CD8-positive, alpha-beta memory T cell (primary cell): ENCODE measurements at regions not wholly inside any gene's neighbourhood (a gene's known extent, or its start where the extent isn't known, plus 50 kb on each side); places are given as distances from the start of the nearest gene placed in this dataset.
"Not testable (repeated sequence)": the region's sequence is repeated elsewhere in the genome, so short reads cannot be mapped to it uniquely, and the experiment has no call there.

Source experiments
- CTCF ChIA-PET: fragments of 350-600 bp; sonication (Branson Sonifier 250); formaldehyde crosslinking; loops from one replicate; lab custom pipeline; 2021; ENCODE audit warnings: antibody characterized with exemption; lab: Charles Lee
- POLR2A ChIA-PET: fragments of 350-600 bp; sonication (Branson Sonifier 250); formaldehyde crosslinking; loops from one replicate; lab custom pipeline; 2021; ENCODE audit warnings: antibody characterized with exemption; lab: Charles Lee
- DNase-seq, 5 donors: peaks; one replicate each; pipeline versions ENCODE4 v3.0.0 to v3.0.0-alpha.2; 2020 to 2022; ENCODE audit warnings: mixed read lengths in 1 of 5
- H3K27ac ChIP-seq: one replicate; pipeline ENCODE4 v1.7.0; 2013; ENCODE audit warnings: low read depth, mild to moderate bottlenecking, low read length, moderate library complexity
- H3K27me3 ChIP-seq: 2 replicates; pipeline ENCODE4 v1.7.0; 2013; ENCODE audit warnings: low read length, mild to moderate bottlenecking; ENCODE audit not compliant: insufficient read depth, poor library complexity, severe bottlenecking
- H3K36me3 ChIP-seq: 2 replicates; pipeline ENCODE4 v1.7.0; 2013; ENCODE audit warnings: mild to moderate bottlenecking, low read length, moderate library complexity; ENCODE audit not compliant: insufficient read depth
- H3K4me1 ChIP-seq: 2 replicates; pipeline ENCODE4 v1.7.0; 2013; ENCODE audit warnings: mild to moderate bottlenecking, low read length, moderate library complexity; ENCODE audit not compliant: insufficient read depth
- H3K4me3 ChIP-seq: 2 replicates; pipeline ENCODE4 v1.7.0; 2013; ENCODE audit warnings: mild to moderate bottlenecking, low read length
- H3K9me3 ChIP-seq: 2 replicates; pipeline ENCODE4 v1.7.0; 2013; ENCODE audit warnings: mild to moderate bottlenecking, low read length
- H3K27ac Mint-ChIP-seq, 8 donors: one replicate each; pipeline ENCODE4 v1.8.0; 2020 to 2021; ENCODE audit warnings: mixed read lengths in 8 of 8, mild to moderate bottlenecking in 6 of 8, inconsistent platforms in 3 of 8, moderate library complexity in 3 of 8
- H3K27me3 Mint-ChIP-seq, 2 donors: one replicate each; pipeline ENCODE4 v1.8.0; 2020 to 2021; ENCODE audit warnings: mixed read lengths in 2 of 2, mild to moderate bottlenecking in 1 of 2, moderate library complexity in 1 of 2
- H3K36me3 Mint-ChIP-seq, 3 donors: one replicate each; pipeline ENCODE4 v1.8.0; 2020 to 2021; ENCODE audit warnings: mixed read lengths in 3 of 3, inconsistent platforms in 1 of 3, mild to moderate bottlenecking in 1 of 3
- H3K4me1 Mint-ChIP-seq, 3 donors: one replicate each; pipeline ENCODE4 v1.8.0; 2020 to 2021; ENCODE audit warnings: mixed read lengths in 3 of 3, inconsistent platforms in 1 of 3, mild to moderate bottlenecking in 1 of 3
- H3K4me3 Mint-ChIP-seq, 7 donors: one replicate each; pipeline ENCODE4 v1.8.0; 2020 to 2021; ENCODE audit warnings: mixed read lengths in 7 of 7, mild to moderate bottlenecking in 6 of 7, moderate library complexity in 4 of 7, inconsistent platforms in 2 of 7
- H3K9me3 Mint-ChIP-seq, 5 donors: one replicate each; pipeline ENCODE4 v1.8.0; 2020 to 2022; ENCODE audit warnings: mixed read lengths in 5 of 5, mild to moderate bottlenecking in 3 of 5, moderate library complexity in 2 of 5, inconsistent platforms in 1 of 5

- H3K27me3 ChIP-seq, result no peaks in the 10 kb centered on the region
- H3K27ac ChIP-seq, result no peak overlapping the region
- H3K36me3 Mint-ChIP-seq, result no peaks in the 10 kb centered on the region
- DNase-seq, result no peak
- H3K27me3 Mint-ChIP-seq, result peaks cover 0 to 1% of the 10 kb centered on the region in 2 donors
- H3K27ac Mint-ChIP-seq, result no peak overlapping the region
- H3K36me3 ChIP-seq, result no peaks in the 10 kb centered on the region
- H3K4me3 ChIP-seq, result no peak overlapping the region
- peaks cover 0 to 4% (median 4%) of the 10 kb centered on the region in 5 donors for H3K9me3 Mint-ChIP-seq
- no peak overlapping the region for H3K4me3 Mint-ChIP-seq
- no peaks in the 10 kb centered on the region for H3K4me1 ChIP-seq
- POLR2A ChIA-PET, result no interaction called here
- H3K4me1 Mint-ChIP-seq, result no peaks in the 10 kb centered on the region
- CTCF ChIA-PET, result no interaction called here
- no peaks in the 10 kb centered on the region for H3K9me3 ChIP-seq
Measured at GRCh38 chr6:21759721-21760120, 166.2 kb downstream of the SOX4 start.

- H3K4me3 ChIP-seq, CTCF ChIA-PET, DNase-seq, POLR2A ChIA-PET, H3K4me1 ChIP-seq, H3K27ac Mint-ChIP-seq, H3K27ac ChIP-seq, H3K36me3 Mint-ChIP-seq, H3K9me3 Mint-ChIP-seq, H3K27me3 Mint-ChIP-seq, H3K9me3 ChIP-seq, H3K4me1 Mint-ChIP-seq, H3K4me3 Mint-ChIP-seq, H3K27me3 ChIP-seq, H3K36me3 ChIP-seq: not testable (repeated sequence)
Measured at GRCh38 chr6:21761053-21761730, 167.6 kb downstream of the SOX4 start.

GRCh38 chr6:21764989-21765388 lies 171.4 kb downstream of the SOX4 start:
- Mint-ChIP-seq H3K9me3 (peaks cover 0 to 4% (median 2%) of the 10 kb centered on the region in 5 donors), H3K36me3 (no peaks in the 10 kb centered on the region), H3K27ac (no peak overlapping the region), H3K4me3 (no peak overlapping the region), H3K27me3 (peaks cover 0 to 1% of the 10 kb centered on the region in 2 donors), H3K4me1 (no peaks in the 10 kb centered on the region)
- Histone ChIP-seq H3K9me3 (no peaks in the 10 kb centered on the region), H3K27me3 (no peaks in the 10 kb centered on the region), H3K27ac (no peak overlapping the region), H3K36me3 (no peaks in the 10 kb centered on the region), H3K4me1 (no peaks in the 10 kb centered on the region), H3K4me3 (no peak overlapping the region)
- DNase-seq, result no peak
- CTCF ChIA-PET, result no interaction called here
- POLR2A ChIA-PET, result interaction anchor here (0.6 kb wide), 1 partner anchor 10 kb away, joined by 9 read pairs; no protein-coding TSS in a partner anchor

GRCh38 chr6:21767891-21768648 lies 174.5 kb downstream of the SOX4 start:
- no peaks in the 10 kb centered on the region for H3K36me3 ChIP-seq
- no peaks in the 10 kb centered on the region for H3K27me3 ChIP-seq
- no peak for DNase-seq
- no peaks in the 10 kb centered on the region for H3K36me3 Mint-ChIP-seq
- H3K9me3 Mint-ChIP-seq, result peaks cover 0 to 3% (median 0%) of the 10 kb centered on the region in 5 donors
- ChIA-PET CTCF (no interaction called here), POLR2A (no interaction called here)
- H3K27me3 Mint-ChIP-seq, result no peaks in the 10 kb centered on the region
- no peak overlapping the region for H3K27ac ChIP-seq
- H3K27ac Mint-ChIP-seq, result no peak overlapping the region
- no peaks in the 10 kb centered on the region for H3K9me3 ChIP-seq
- H3K4me1 Mint-ChIP-seq, result no peaks in the 10 kb centered on the region
- no peak overlapping the region for H3K4me3 Mint-ChIP-seq
- no peaks in the 10 kb centered on the region for H3K4me1 ChIP-seq
- no peak overlapping the region for H3K4me3 ChIP-seq

GRCh38 chr6:21769405-21769861 lies 175.9 kb downstream of the SOX4 start:
- Histone ChIP-seq H3K4me1 (no peaks in the 10 kb centered on the region), H3K9me3 (no peaks in the 10 kb centered on the region), H3K4me3 (no peak overlapping the region), H3K27ac (no peak overlapping the region), H3K36me3 (no peaks in the 10 kb centered on the region), H3K27me3 (no peaks in the 10 kb centered on the region)
- H3K27ac Mint-ChIP-seq, result no peak overlapping the region
- ChIA-PET CTCF (no interaction called here), POLR2A (no interaction called here)
- no peaks in the 10 kb centered on the region for H3K4me1 Mint-ChIP-seq
- DNase-seq, result no peak
- no peak overlapping the region for H3K4me3 Mint-ChIP-seq
- peaks cover 0 to 3% (median 0%) of the 10 kb centered on the region in 5 donors for H3K9me3 Mint-ChIP-seq
- no peaks in the 10 kb centered on the region for H3K36me3 Mint-ChIP-seq
- no peaks in the 10 kb centered on the region for H3K27me3 Mint-ChIP-seq

- no peaks in the 10 kb centered on the region for H3K9me3 ChIP-seq
- Mint-ChIP-seq H3K9me3 (peaks cover 0 to 3% (median 0%) of the 10 kb centered on the region in 5 donors), H3K36me3 (no peaks in the 10 kb centered on the region), H3K4me1 (no peaks in the 10 kb centered on the region), H3K4me3 (no peak overlapping the region), H3K27ac (no peak overlapping the region), H3K27me3 (no peaks in the 10 kb centered on the region)
- H3K36me3 ChIP-seq, result no peaks in the 10 kb centered on the region
- DNase-seq, result no peak
- H3K4me3 ChIP-seq, result no peak overlapping the region
- H3K27me3 ChIP-seq, result no peaks in the 10 kb centered on the region
- POLR2A ChIA-PET, result no interaction called here
- H3K27ac ChIP-seq, result no peak overlapping the region
- H3K4me1 ChIP-seq, result no peaks in the 10 kb centered on the region
- CTCF ChIA-PET, result no interaction called here
Measured at GRCh38 chr6:21769968-21770367, 176.4 kb downstream of the SOX4 start.

GRCh38 chr6:21771626-21772320 lies 178.2 kb downstream of the SOX4 start:
- Mint-ChIP-seq H3K4me3 (no peak overlapping the region), H3K27me3 (no peaks in the 10 kb centered on the region), H3K4me1 (no peaks in the 10 kb centered on the region), H3K27ac (no peak overlapping the region), H3K36me3 (no peaks in the 10 kb centered on the region), H3K9me3 (peaks cover 0 to 2% (median 0%) of the 10 kb centered on the region in 5 donors)
- Histone ChIP-seq H3K9me3 (no peaks in the 10 kb centered on the region), H3K36me3 (no peaks in the 10 kb centered on the region), H3K4me3 (no peak overlapping the region), H3K27me3 (no peaks in the 10 kb centered on the region), H3K27ac (no peak overlapping the region), H3K4me1 (no peaks in the 10 kb centered on the region)
- POLR2A ChIA-PET, result no interaction called here
- DNase-seq, result no peak
- CTCF ChIA-PET, result no interaction called here

GRCh38 chr6:21772477-21772876 lies 178.9 kb downstream of the SOX4 start:
- no peaks in the 10 kb centered on the region for H3K36me3 Mint-ChIP-seq
- no peak for DNase-seq
- no peak overlapping the region for H3K4me3 ChIP-seq
- ChIA-PET CTCF (no interaction called here), POLR2A (no interaction called here)
- no peak overlapping the region for H3K27ac Mint-ChIP-seq
- no peaks in the 10 kb centered on the region for H3K27me3 ChIP-seq
- no peaks in the 10 kb centered on the region for H3K36me3 ChIP-seq
- no peaks in the 10 kb centered on the region for H3K4me1 ChIP-seq
- H3K4me1 Mint-ChIP-seq, result no peaks in the 10 kb centered on the region
- H3K9me3 Mint-ChIP-seq, result peaks cover 0 to 2% (median 0%) of the 10 kb centered on the region in 5 donors
- no peak overlapping the region for H3K4me3 Mint-ChIP-seq
- H3K9me3 ChIP-seq, result no peaks in the 10 kb centered on the region
- no peak overlapping the region for H3K27ac ChIP-seq
- no peaks in the 10 kb centered on the region for H3K27me3 Mint-ChIP-seq
